ENCODE measurements at regions not wholly inside any gene's neighbourhood (a gene's known extent, or its start where the extent isn't known, plus 50 kb on each side); places are given as distances from the start of the nearest gene placed in this dataset.

DNA sequence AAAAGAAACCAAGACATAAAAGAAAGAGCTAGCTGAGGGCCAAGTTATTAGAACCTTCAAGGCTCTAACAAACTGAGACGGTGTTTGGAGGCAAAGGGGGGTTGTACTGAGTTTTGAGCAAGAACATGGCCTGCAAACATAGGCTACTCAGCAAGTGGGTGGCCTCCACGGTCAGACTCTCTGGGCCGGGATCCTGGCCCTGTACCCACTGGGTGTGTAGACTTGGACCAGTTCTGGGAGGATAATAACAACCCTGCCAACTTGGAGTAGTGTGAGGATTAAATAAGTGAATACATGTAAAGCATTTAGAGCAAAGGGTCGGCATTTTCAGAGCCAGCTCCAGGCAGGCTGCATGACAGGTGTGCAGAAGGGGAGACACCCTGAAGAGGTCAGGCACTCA, 56.1 kb upstream of the TNFRSF19 start:
- intact Hi-C loops (cut with micrococcal nuclease; ENCODE audit: unreplicated experiment) (no loop called here), in situ Hi-C loops (cut with HindIII; ENCODE audit: low pct_unique_long_range_greater_than_20kb, low sequenced_read_pairs) (no loop called here)
- Histone ChIP-seq H3K4me1 (ENCODE audit: control insufficient read depth, insufficient read depth, low read length) (no peaks in the 10 kb centered on the region), H3K36me3 (ENCODE audit: control insufficient read depth, insufficient read depth, low read length) (no peaks in the 10 kb centered on the region), H3K9me3 (ENCODE audit: control insufficient read depth, insufficient read depth, low read depth, low read length) (no peaks in the 10 kb centered on the region), H3K27me3 (ENCODE audit: control insufficient read depth, insufficient read depth, low read length) (peaks cover 8% of the 10 kb centered on the region; the same call in 1 of the 2 replicates), H3K27ac (ENCODE audit: low read length) (no peak overlapping the region), H3K4me3 (ENCODE audit: low read depth in 2 of 2, low read length in 2 of 2) (no peak overlapping the region)
- no peak for DNase-seq (ENCODE audit: low read depth, low spot score)
- no peak for ATAC-seq
- POLR2A ChIA-PET: no interaction called here
- no TSS peak for BruUV-seq (replicated peaks)
- TF ChIP-seq REST (IDR thresholded peaks at IDR 0.05; ENCODE audit: insufficient read depth in 1 of 2, low read depth in 2 of 2, low read length in 1 of 2) (no peak), SIN3A (IDR thresholded peaks at IDR 0.05; ENCODE audit: borderline replicate concordance, insufficient read depth, low read depth, low read length) (no peak), POLR2AphosphoS5 (IDR thresholded peaks at IDR 0.05; ENCODE audit: low read depth, low read length) (no peak), TCF7L2 (IDR thresholded peaks at IDR 0.05; ENCODE audit: low read depth, low read length) (no peak)
- TF ChIP-seq, protein P1, sequence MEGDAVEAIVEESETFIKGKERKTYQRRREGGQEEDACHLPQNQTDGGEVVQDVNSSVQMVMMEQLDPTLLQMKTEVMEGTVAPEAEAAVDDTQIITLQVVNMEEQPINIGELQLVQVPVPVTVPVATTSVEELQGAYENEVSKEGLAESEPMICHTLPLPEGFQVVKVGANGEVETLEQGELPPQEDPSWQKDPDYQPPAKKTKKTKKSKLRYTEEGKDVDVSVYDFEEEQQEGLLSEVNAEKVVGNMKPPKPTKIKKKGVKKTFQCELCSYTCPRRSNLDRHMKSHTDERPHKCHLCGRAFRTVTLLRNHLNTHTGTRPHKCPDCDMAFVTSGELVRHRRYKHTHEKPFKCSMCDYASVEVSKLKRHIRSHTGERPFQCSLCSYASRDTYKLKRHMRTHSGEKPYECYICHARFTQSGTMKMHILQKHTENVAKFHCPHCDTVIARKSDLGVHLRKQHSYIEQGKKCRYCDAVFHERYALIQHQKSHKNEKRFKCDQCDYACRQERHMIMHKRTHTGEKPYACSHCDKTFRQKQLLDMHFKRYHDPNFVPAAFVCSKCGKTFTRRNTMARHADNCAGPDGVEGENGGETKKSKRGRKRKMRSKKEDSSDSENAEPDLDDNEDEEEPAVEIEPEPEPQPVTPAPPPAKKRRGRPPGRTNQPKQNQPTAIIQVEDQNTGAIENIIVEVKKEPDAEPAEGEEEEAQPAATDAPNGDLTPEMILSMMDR (IDR thresholded peaks at IDR 0.05): no peak
- CTCF ChIA-PET: no interaction called here

DNA sequence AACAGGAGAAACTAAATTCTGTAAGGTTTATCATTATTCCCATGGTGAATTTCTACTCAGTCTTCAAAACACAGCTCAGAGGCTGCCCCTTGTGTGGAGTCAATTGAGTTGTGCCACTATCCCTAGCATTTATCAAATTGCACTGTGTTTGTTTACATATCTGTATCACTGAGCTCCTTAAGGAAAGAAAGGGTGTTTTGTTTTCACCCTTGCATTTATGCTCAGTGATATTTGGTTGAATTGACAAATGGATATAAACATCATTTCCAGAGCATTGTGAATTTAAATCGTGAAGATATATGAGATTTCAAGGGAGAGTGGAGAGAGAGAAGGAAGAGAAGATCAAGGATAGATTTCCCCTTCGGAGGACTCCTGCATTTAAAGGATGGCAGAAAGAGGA, 55.1 kb upstream of the TNFRSF19 start:
- BruUV-seq (replicated peaks): no TSS peak
- Histone ChIP-seq H3K36me3 (ENCODE audit: control insufficient read depth, insufficient read depth, low read length) (no peaks in the 10 kb centered on the region), H3K27me3 (ENCODE audit: control insufficient read depth, insufficient read depth, low read length) (peaks cover 8% of the 10 kb centered on the region; the same call in 1 of the 2 replicates), H3K4me1 (ENCODE audit: control insufficient read depth, insufficient read depth, low read length) (no peaks in the 10 kb centered on the region), H3K4me3 (ENCODE audit: low read depth in 2 of 2, low read length in 2 of 2) (no peak overlapping the region), H3K27ac (ENCODE audit: low read length) (no peak overlapping the region), H3K9me3 (ENCODE audit: control insufficient read depth, insufficient read depth, low read depth, low read length) (no peaks in the 10 kb centered on the region)
- no peak for ATAC-seq
- CTCF ChIA-PET: no interaction called here
- in situ Hi-C loops (cut with HindIII; ENCODE audit: low pct_unique_long_range_greater_than_20kb, low sequenced_read_pairs) (no loop called here), intact Hi-C loops (cut with micrococcal nuclease; ENCODE audit: unreplicated experiment) (no loop called here)
- TF ChIP-seq, protein P1 (IDR thresholded peaks at IDR 0.05): no peak
- TF ChIP-seq TCF7L2 (IDR thresholded peaks at IDR 0.05; ENCODE audit: low read depth, low read length) (no peak), REST (IDR thresholded peaks at IDR 0.05; ENCODE audit: insufficient read depth in 1 of 2, low read depth in 2 of 2, low read length in 1 of 2) (no peak), SIN3A (IDR thresholded peaks at IDR 0.05; ENCODE audit: borderline replicate concordance, insufficient read depth, low read depth, low read length) (no peak), POLR2AphosphoS5 (IDR thresholded peaks at IDR 0.05; ENCODE audit: low read depth, low read length) (no peak)
- DNase-seq (ENCODE audit: low read depth, low spot score): no peak
- POLR2A ChIA-PET: no interaction called here
